Nephron progenitor cell (in vitro differentiated cells): ENCODE measurements at regions not wholly inside any gene's neighbourhood (a gene's known extent, or its start where the extent isn't known, plus 50 kb on each side); places are given as distances from the start of the nearest gene placed in this dataset.

Source experiments
- DNase-seq: peaks from one replicate; pipeline ENCODE4 v3.0.0; 2021
- H3K27ac Mint-ChIP-seq: 2 replicates; pipeline ENCODE4 v1.8.0; 2021; ENCODE audit warnings: mild to moderate bottlenecking, moderate library complexity, mixed read lengths
- H3K27me3 Mint-ChIP-seq: 2 replicates; pipeline ENCODE4 v1.8.0; 2021; ENCODE audit warnings: mild to moderate bottlenecking, low read depth, mixed read lengths; ENCODE audit not compliant: poor library complexity
- H3K36me3 Mint-ChIP-seq: 2 replicates; pipeline ENCODE4 v1.8.0; 2021; ENCODE audit warnings: low read depth, mixed read lengths
- H3K4me1 Mint-ChIP-seq: 2 replicates; pipeline ENCODE4 v1.8.0; 2021; ENCODE audit warnings: mixed read lengths
- H3K4me3 Mint-ChIP-seq: 2 replicates; pipeline ENCODE4 v1.8.0; 2021; ENCODE audit warnings: mild to moderate bottlenecking, moderate library complexity, mixed read lengths
- H3K9me3 Mint-ChIP-seq: 2 replicates; pipeline ENCODE4 v1.8.0; 2021; ENCODE audit warnings: mild to moderate bottlenecking, moderate library complexity, mixed read lengths
- CTCF ChIP-seq: fragments of 200-600 bp; sonication (generic); IDR thresholded peaks from 2 replicates; pipeline ENCODE4 v1.5.0; 2021; ENCODE audit warnings: antibody characterized with exemption

GRCh38 chr22:48313175-48313830 lies 1514.4 kb downstream of the BRD1 start:
- TF ChIP-seq CTCF = no peak
- peaks cover 27% of the 10 kb centered on the region for H3K9me3 Mint-ChIP-seq
- no peak overlapping the region for H3K27ac Mint-ChIP-seq
- H3K4me3 Mint-ChIP-seq = no peak overlapping the region
- no peak for DNase-seq
- H3K36me3 Mint-ChIP-seq = peaks cover 3% of the 10 kb centered on the region
- peaks cover 8% of the 10 kb centered on the region for H3K27me3 Mint-ChIP-seq
- H3K4me1 Mint-ChIP-seq = peaks cover 5% of the 10 kb centered on the region

GRCh38 chr22:48310740-48311139 lies 1516.9 kb downstream of the BRD1 start:
- no peak for TF ChIP-seq CTCF
- no peak overlapping the region for H3K4me3 Mint-ChIP-seq
- H3K27ac Mint-ChIP-seq = no peak overlapping the region
- H3K27me3 Mint-ChIP-seq = peaks cover 6% of the 10 kb centered on the region
- H3K36me3 Mint-ChIP-seq = peaks cover 3% of the 10 kb centered on the region
- peaks cover 5% of the 10 kb centered on the region for H3K4me1 Mint-ChIP-seq
- no peak for DNase-seq
- peaks cover 27% of the 10 kb centered on the region for H3K9me3 Mint-ChIP-seq

GRCh38 chr22:48310289-48310688 lies 1517.4 kb downstream of the BRD1 start:
- Mint-ChIP-seq H3K27ac (no peak overlapping the region), H3K27me3 (peaks cover 6% of the 10 kb centered on the region), H3K4me1 (peaks cover 5% of the 10 kb centered on the region), H3K36me3 (peaks cover 3% of the 10 kb centered on the region), H3K9me3 (peaks cover 27% of the 10 kb centered on the region), H3K4me3 (no peak overlapping the region)
- no peak for DNase-seq
- no peak for TF ChIP-seq CTCF

GRCh38 chr22:48309836-48310235 lies 1517.8 kb downstream of the BRD1 start:
- Mint-ChIP-seq H3K36me3 (peaks cover 3% of the 10 kb centered on the region), H3K9me3 (peaks cover 27% of the 10 kb centered on the region), H3K27me3 (peaks cover 6% of the 10 kb centered on the region), H3K4me1 (peaks cover 5% of the 10 kb centered on the region), H3K4me3 (no peak overlapping the region), H3K27ac (no peak overlapping the region)
- DNase-seq = no peak
- no peak for TF ChIP-seq CTCF

GRCh38 chr22:48309115-48309705 lies 1518.5 kb downstream of the BRD1 start:
- Mint-ChIP-seq H3K4me1 (peaks cover 5% of the 10 kb centered on the region), H3K9me3 (peaks cover 27% of the 10 kb centered on the region), H3K27me3 (peaks cover 6% of the 10 kb centered on the region), H3K27ac (no peak overlapping the region), H3K4me3 (no peak overlapping the region), H3K36me3 (peaks cover 3% of the 10 kb centered on the region)
- no peak for DNase-seq
- TF ChIP-seq CTCF = no peak

GRCh38 chr22:48307931-48308330 lies 1519.7 kb downstream of the BRD1 start:
- no peak overlapping the region for H3K27ac Mint-ChIP-seq
- no peak for DNase-seq
- no peaks in the 10 kb centered on the region for H3K36me3 Mint-ChIP-seq
- peaks cover 5% of the 10 kb centered on the region for H3K4me1 Mint-ChIP-seq
- peaks cover 3% of the 10 kb centered on the region for H3K27me3 Mint-ChIP-seq
- H3K9me3 Mint-ChIP-seq = peaks cover 19% of the 10 kb centered on the region
- H3K4me3 Mint-ChIP-seq = no peak overlapping the region
- TF ChIP-seq CTCF = no peak
